Karpas-422 (cell line): ENCODE measurements at regions not wholly inside any gene's neighbourhood (a gene's known extent, or its start where the extent isn't known, plus 50 kb on each side); places are given as distances from the start of the nearest gene placed in this dataset.
"Not testable (repeated sequence)": the region's sequence is repeated elsewhere in the genome, so short reads cannot be mapped to it uniquely, and the experiment has no call there.

ENCODE experiments used
- DNase-seq: peaks from one replicate; pipeline ENCODE4 v3.0.0-alpha.2; 2015
- H2AFZ ChIP-seq: fragments of 200-600 bp; sonication (generic); 2 replicates; pipeline ENCODE4 v1.6.1; 2014; ENCODE audit warnings: antibody characterized with exemption, low read length, mixed read lengths
- H3K27ac ChIP-seq: fragments of 200-600 bp; sonication (generic); 2 replicates; pipeline ENCODE4 v1.5.1; 2014; ENCODE audit warnings: mild to moderate bottlenecking, low read length, moderate library complexity
- H3K27me3 ChIP-seq: fragments of 200-600 bp; sonication (generic); 2 replicates; pipeline ENCODE4 v1.6.1; 2014; ENCODE audit warnings: low read length, mixed read lengths
- H3K36me3 ChIP-seq: fragments of 200-600 bp; sonication (generic); 2 replicates; pipeline ENCODE4 v1.6.1; 2014; ENCODE audit warnings: low read length, mixed read lengths; ENCODE audit not compliant: insufficient read depth
- H3K4me1 ChIP-seq: fragments of 200-600 bp; sonication (generic); 2 replicates; pipeline ENCODE4 v1.6.1; 2014; ENCODE audit warnings: mild to moderate bottlenecking, low read length, mixed read lengths
- H3K4me2 ChIP-seq: fragments of 200-600 bp; sonication (generic); 2 replicates; pipeline ENCODE4 v1.6.1; 2014; ENCODE audit warnings: low read length, low read depth, mild to moderate bottlenecking; ENCODE audit not compliant: poor library complexity, severe bottlenecking
- H3K4me3 ChIP-seq: fragments of 200-600 bp; sonication (generic); 2 replicates; pipeline ENCODE4 v1.5.1; 2014; ENCODE audit warnings: mild to moderate bottlenecking, antibody characterized with exemption, low read length, mixed read lengths
- H3K79me2 ChIP-seq: fragments of 200-600 bp; sonication (generic); 2 replicates; pipeline ENCODE4 v1.6.1; 2014; ENCODE audit warnings: mild to moderate bottlenecking, low read length, mixed read lengths
- H3K9ac ChIP-seq: fragments of 200-600 bp; sonication (generic); 2 replicates; pipeline ENCODE4 v1.6.0; 2014; ENCODE audit warnings: low read length
- H3K9me2 ChIP-seq: fragments of 200-600 bp; sonication (generic), shearing (Covaris generic); replicated peaks from 2 replicates; pipeline ENCODE4 v1.6.0; 2014; ENCODE audit warnings: mild to moderate bottlenecking, low read length, moderate library complexity; ENCODE audit not compliant: insufficient read depth
- H3K9me3 ChIP-seq: fragments of 300-700, 200-600 bp; sonication (generic); 2 replicates; pipeline ENCODE4 v1.6.1; 2014; ENCODE audit warnings: low read length, mixed read lengths
- H4K20me1 ChIP-seq: fragments of 200-600 bp; sonication (generic); 2 replicates; pipeline ENCODE4 v1.6.1; 2014; ENCODE audit warnings: mild to moderate bottlenecking, antibody characterized with exemption, low read length, low read depth; ENCODE audit not compliant: insufficient read depth

GRCh38 chr16:29151317-29151716 is 166.5 kb downstream of the LAT start:
- H3K27ac ChIP-seq: no peak overlapping the region
- no peaks in the 10 kb centered on the region for H3K36me3 ChIP-seq
- H3K9me3 ChIP-seq: no peaks in the 10 kb centered on the region
- H3K79me2 ChIP-seq: no peaks in the 10 kb centered on the region
- no peak overlapping the region for H3K4me3 ChIP-seq
- DNase-seq: no peak
- no peak overlapping the region for H2AFZ ChIP-seq
- H3K4me1 ChIP-seq: no peaks in the 10 kb centered on the region
- no peak overlapping the region for H3K4me2 ChIP-seq
- H3K9ac ChIP-seq: no peak overlapping the region
- H4K20me1 ChIP-seq: no peaks in the 10 kb centered on the region
- H3K9me2 ChIP-seq: no peaks in the 10 kb centered on the region
- H3K27me3 ChIP-seq: no peaks in the 10 kb centered on the region

- H3K4me2 ChIP-seq, H3K9me3 ChIP-seq, H4K20me1 ChIP-seq, H3K27ac ChIP-seq, H3K36me3 ChIP-seq, H2AFZ ChIP-seq, H3K4me1 ChIP-seq, H3K79me2 ChIP-seq, H3K9ac ChIP-seq, H3K27me3 ChIP-seq, H3K9me2 ChIP-seq, DNase-seq, H3K4me3 ChIP-seq: not testable (repeated sequence)
Measured at GRCh38 chr16:29149912-29150311, 165.1 kb downstream of the LAT start.

- no peak overlapping the region for H3K9ac ChIP-seq
- H3K4me3 ChIP-seq: no peak overlapping the region
Measured at GRCh38 chr16:29148867-29149272, 164.0 kb downstream of the LAT start.

GRCh38 chr16:29148131-29148691 is 163.4 kb downstream of the LAT start:
- no peak overlapping the region for H3K9ac ChIP-seq
- no peaks in the 10 kb centered on the region for H3K27me3 ChIP-seq
- H3K4me2 ChIP-seq: no peak overlapping the region
- H3K36me3 ChIP-seq: no peaks in the 10 kb centered on the region
- H3K4me1 ChIP-seq: no peaks in the 10 kb centered on the region
- no peaks in the 10 kb centered on the region for H3K9me2 ChIP-seq
- H2AFZ ChIP-seq: no peak overlapping the region
- no peak overlapping the region for H3K27ac ChIP-seq
- no peaks in the 10 kb centered on the region for H4K20me1 ChIP-seq
- no peak for DNase-seq
- no peaks in the 10 kb centered on the region for H3K79me2 ChIP-seq
- no peak overlapping the region for H3K4me3 ChIP-seq
- H3K9me3 ChIP-seq: no peaks in the 10 kb centered on the region

More at GRCh38 chr16:29148867-29149272, 164.0 kb downstream of the LAT start:
- no peaks in the 10 kb centered on the region for H4K20me1 ChIP-seq
- H3K79me2 ChIP-seq: no peaks in the 10 kb centered on the region
- H3K36me3 ChIP-seq: no peaks in the 10 kb centered on the region
- H3K4me2 ChIP-seq: no peak overlapping the region
- no peak for DNase-seq
- no peaks in the 10 kb centered on the region for H3K9me2 ChIP-seq
- H3K9me3 ChIP-seq: no peaks in the 10 kb centered on the region
- no peaks in the 10 kb centered on the region for H3K4me1 ChIP-seq
- H3K27me3 ChIP-seq: no peaks in the 10 kb centered on the region
- H2AFZ ChIP-seq: no peak overlapping the region
- H3K27ac ChIP-seq: no peak overlapping the region

- not testable (repeated sequence) for H4K20me1 ChIP-seq, H3K27ac ChIP-seq, H2AFZ ChIP-seq, H3K9me2 ChIP-seq, H3K9me3 ChIP-seq, H3K79me2 ChIP-seq, H3K4me1 ChIP-seq, H3K27me3 ChIP-seq, H3K36me3 ChIP-seq, H3K4me3 ChIP-seq, H3K9ac ChIP-seq, H3K4me2 ChIP-seq, DNase-seq
Measured at GRCh38 chr16:29147710-29148109, 162.9 kb downstream of the LAT start.

- H3K36me3 ChIP-seq, H3K79me2 ChIP-seq, H3K4me3 ChIP-seq, H3K9ac ChIP-seq, H2AFZ ChIP-seq, H4K20me1 ChIP-seq, DNase-seq, H3K27ac ChIP-seq, H3K4me2 ChIP-seq, H3K4me1 ChIP-seq, H3K9me2 ChIP-seq, H3K27me3 ChIP-seq, H3K9me3 ChIP-seq: not testable (repeated sequence)
Measured at GRCh38 chr16:29146808-29147643, 162.2 kb downstream of the LAT start.

GRCh38 chr16:29146266-29146665 is 161.4 kb downstream of the LAT start:
- Histone ChIP-seq H3K27ac (no peak overlapping the region), H3K4me3 (no peak overlapping the region), H3K36me3 (no peaks in the 10 kb centered on the region), H3K9me2 (no peaks in the 10 kb centered on the region), H3K4me2 (no peak overlapping the region), H3K4me1 (no peaks in the 10 kb centered on the region), H3K9ac (no peak overlapping the region), H2AFZ (no peak overlapping the region), H4K20me1 (no peaks in the 10 kb centered on the region), H3K27me3 (no peaks in the 10 kb centered on the region), H3K79me2 (no peaks in the 10 kb centered on the region), H3K9me3 (no peaks in the 10 kb centered on the region)
- DNase-seq: no peak

- H3K79me2 ChIP-seq, H3K9ac ChIP-seq, H3K9me3 ChIP-seq, H3K9me2 ChIP-seq, H2AFZ ChIP-seq, DNase-seq, H3K4me1 ChIP-seq, H3K4me2 ChIP-seq, H3K27ac ChIP-seq, H3K27me3 ChIP-seq, H3K36me3 ChIP-seq, H3K4me3 ChIP-seq, H4K20me1 ChIP-seq: not testable (repeated sequence)
Measured at GRCh38 chr16:29145486-29146225, 160.8 kb downstream of the LAT start.
